ENCODE measurements at regions not wholly inside any gene's neighbourhood (a gene's known extent, or its start where the extent isn't known, plus 50 kb on each side); places are given as distances from the start of the nearest gene placed in this dataset.

DNA sequence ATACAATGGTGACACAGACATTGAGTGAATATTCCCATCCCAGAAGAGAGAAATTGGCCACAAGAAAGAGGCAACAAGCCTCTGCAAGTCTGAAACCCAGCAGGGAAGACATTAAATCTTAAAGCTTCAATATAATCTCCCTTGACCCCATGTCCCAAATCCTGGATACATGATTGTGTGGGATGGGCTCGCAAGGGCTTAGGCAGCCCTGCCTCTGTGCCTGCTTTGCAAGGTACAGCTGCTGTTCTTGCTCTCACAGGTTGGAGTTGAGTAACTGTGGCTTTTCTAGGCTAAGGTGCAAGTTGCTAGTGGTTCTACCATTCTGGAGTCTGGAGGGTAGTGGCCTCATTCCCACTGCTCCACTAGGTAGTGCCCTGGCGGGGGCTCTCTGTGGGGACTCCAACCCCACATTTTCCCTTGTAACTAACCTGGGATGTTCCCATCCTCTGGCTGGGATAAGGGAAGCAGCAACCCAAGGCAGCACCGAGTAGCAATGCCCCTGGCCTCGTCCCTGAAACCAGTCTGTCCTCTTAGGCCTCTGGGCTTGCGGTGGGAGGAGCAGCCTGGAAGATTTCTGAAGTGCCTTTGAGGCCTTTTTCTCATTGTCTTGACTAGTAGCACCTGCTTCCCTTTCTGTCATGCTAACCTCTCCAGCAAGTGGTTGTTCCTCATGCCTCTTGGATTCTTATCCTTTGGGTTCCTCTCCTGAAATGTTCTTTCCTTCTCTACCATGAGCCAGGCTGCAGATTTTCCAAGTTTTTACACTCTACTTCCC lies 90.0 kb downstream of the FAM174B start:
- H3K27me3 ChIP-seq (ENCODE audit: insufficient read depth, low read length): no peaks in the 10 kb centered on the region
- H3K36me3 Mint-ChIP-seq (ENCODE audit: low read depth, unreplicated experiment): no peaks in the 10 kb centered on the region
- H3K79me2 ChIP-seq (ENCODE audit: insufficient read depth, low read length): no peaks in the 10 kb centered on the region
- H3K9me3 Mint-ChIP-seq (ENCODE audit: unreplicated experiment): peaks cover 4% of the 10 kb centered on the region
- DNase-seq (ENCODE audit: low read depth) (no peak), FAIRE-seq (no peak)
- peaks cover 21% of the 10 kb centered on the region for H3K27me3 Mint-ChIP-seq (ENCODE audit: low read depth, unreplicated experiment)
- H3K9me3 ChIP-seq (ENCODE audit: insufficient read depth, low read depth, low read length): no peaks in the 10 kb centered on the region
- H3K36me3 ChIP-seq (ENCODE audit: insufficient read depth, low read length): no peaks in the 10 kb centered on the region
- TF ChIP-seq, protein P1, sequence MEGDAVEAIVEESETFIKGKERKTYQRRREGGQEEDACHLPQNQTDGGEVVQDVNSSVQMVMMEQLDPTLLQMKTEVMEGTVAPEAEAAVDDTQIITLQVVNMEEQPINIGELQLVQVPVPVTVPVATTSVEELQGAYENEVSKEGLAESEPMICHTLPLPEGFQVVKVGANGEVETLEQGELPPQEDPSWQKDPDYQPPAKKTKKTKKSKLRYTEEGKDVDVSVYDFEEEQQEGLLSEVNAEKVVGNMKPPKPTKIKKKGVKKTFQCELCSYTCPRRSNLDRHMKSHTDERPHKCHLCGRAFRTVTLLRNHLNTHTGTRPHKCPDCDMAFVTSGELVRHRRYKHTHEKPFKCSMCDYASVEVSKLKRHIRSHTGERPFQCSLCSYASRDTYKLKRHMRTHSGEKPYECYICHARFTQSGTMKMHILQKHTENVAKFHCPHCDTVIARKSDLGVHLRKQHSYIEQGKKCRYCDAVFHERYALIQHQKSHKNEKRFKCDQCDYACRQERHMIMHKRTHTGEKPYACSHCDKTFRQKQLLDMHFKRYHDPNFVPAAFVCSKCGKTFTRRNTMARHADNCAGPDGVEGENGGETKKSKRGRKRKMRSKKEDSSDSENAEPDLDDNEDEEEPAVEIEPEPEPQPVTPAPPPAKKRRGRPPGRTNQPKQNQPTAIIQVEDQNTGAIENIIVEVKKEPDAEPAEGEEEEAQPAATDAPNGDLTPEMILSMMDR (IDR thresholded peaks at IDR 0.05; ENCODE audit: insufficient read depth, low read depth, low read length): no peak
- TF ChIP-seq EZH2 (IDR thresholded peaks at IDR 0.05; ENCODE audit: insufficient read depth, low read length): no peak
- no peaks in the 10 kb centered on the region for H3K4me1 ChIP-seq (ENCODE audit: insufficient read depth, low read length)
- no peak overlapping the region for H3K4me3 ChIP-seq (ENCODE audit: insufficient read depth, low read depth, low read length)
- no peak overlapping the region for H3K27ac ChIP-seq (ENCODE audit: low read depth, low read length)
- no peak overlapping the region for H3K9ac ChIP-seq (ENCODE audit: low read length)
- H3K4me3 Mint-ChIP-seq (ENCODE audit: unreplicated experiment): no peak overlapping the region
- no peaks in the 10 kb centered on the region for H4K20me1 ChIP-seq (ENCODE audit: insufficient read depth, low read length)
- no peak overlapping the region for H3K4me2 ChIP-seq (ENCODE audit: low read length)
- no peak overlapping the region for H3K27ac Mint-ChIP-seq (ENCODE audit: unreplicated experiment)
- no peak overlapping the region for H2AFZ ChIP-seq (ENCODE audit: low read depth, low read length)
- H3K4me1 Mint-ChIP-seq (ENCODE audit: low read depth, unreplicated experiment): peaks cover 15% of the 10 kb centered on the region

DNA sequence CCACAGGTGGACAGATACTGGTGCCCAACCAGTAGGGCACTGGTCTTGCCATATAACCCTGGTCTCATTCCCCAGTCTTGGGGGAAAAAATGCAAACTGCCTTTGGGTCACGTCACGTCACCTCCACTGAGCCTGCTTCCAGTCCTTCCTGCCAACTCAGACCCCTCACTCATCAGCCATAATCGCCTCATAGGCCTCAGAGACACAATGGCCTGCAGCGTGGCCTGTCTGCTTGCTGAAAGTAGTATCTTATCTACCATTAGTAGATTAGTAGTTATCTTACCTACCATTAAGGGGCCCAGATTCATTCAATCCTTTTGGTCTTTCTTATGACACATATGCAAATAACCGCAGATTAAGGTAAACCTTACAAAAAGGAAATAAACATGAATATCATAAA lies 93.8 kb downstream of the FAM174B start:
- no peak overlapping the region for H3K27ac ChIP-seq (ENCODE audit: low read depth, low read length)
- no peak for DNase-seq (ENCODE audit: low read depth)

More for the DNA sequence above, 93.8 kb downstream of the FAM174B start:
- Histone ChIP-seq H3K27me3 (ENCODE audit: insufficient read depth, low read length) (no peaks in the 10 kb centered on the region), H3K4me2 (ENCODE audit: low read length) (no peak overlapping the region), H4K20me1 (ENCODE audit: insufficient read depth, low read length) (no peaks in the 10 kb centered on the region), H3K9me3 (ENCODE audit: insufficient read depth, low read depth, low read length) (no peaks in the 10 kb centered on the region), H3K36me3 (ENCODE audit: insufficient read depth, low read length) (no peaks in the 10 kb centered on the region), H3K79me2 (ENCODE audit: insufficient read depth, low read length) (no peaks in the 10 kb centered on the region), H3K4me1 (ENCODE audit: insufficient read depth, low read length) (no peaks in the 10 kb centered on the region), H3K4me3 (ENCODE audit: insufficient read depth, low read depth, low read length) (no peak overlapping the region), H2AFZ (ENCODE audit: low read depth, low read length) (no peak overlapping the region), H3K9ac (ENCODE audit: low read length) (no peak overlapping the region)
- Mint-ChIP-seq H3K4me1 (ENCODE audit: low read depth, unreplicated experiment) (peaks cover 8% of the 10 kb centered on the region), H3K27me3 (ENCODE audit: low read depth, unreplicated experiment) (peaks cover 15% of the 10 kb centered on the region), H3K4me3 (ENCODE audit: unreplicated experiment) (no peak overlapping the region), H3K36me3 (ENCODE audit: low read depth, unreplicated experiment) (no peaks in the 10 kb centered on the region), H3K9me3 (ENCODE audit: unreplicated experiment) (no peaks in the 10 kb centered on the region), H3K27ac (ENCODE audit: unreplicated experiment) (no peak overlapping the region)
- TF ChIP-seq, protein P1 (IDR thresholded peaks at IDR 0.05; ENCODE audit: insufficient read depth, low read depth, low read length): no peak
- no peak for TF ChIP-seq EZH2 (IDR thresholded peaks at IDR 0.05; ENCODE audit: insufficient read depth, low read length)
- FAIRE-seq: no peak

All from astrocyte (in vitro differentiated cells and primary cell).